GM18508 (cell line): ENCODE measurements at regions not wholly inside any gene's neighbourhood (a gene's known extent, or its start where the extent isn't known, plus 50 kb on each side); places are given as distances from the start of the nearest gene placed in this dataset.
"Not testable (repeated sequence)": the region's sequence is repeated elsewhere in the genome, so short reads cannot be mapped to it uniquely, and the experiment has no call there.

Experiments used
- ATAC-seq: cut with Tn5 transposase; IDR thresholded peaks from one replicate; pipeline ENCODE4 v1.9.1; 2021; ENCODE audit warnings: moderate number of reproducible peaks; ENCODE audit not compliant: insufficient read depth, unreplicated experiment

DNA sequence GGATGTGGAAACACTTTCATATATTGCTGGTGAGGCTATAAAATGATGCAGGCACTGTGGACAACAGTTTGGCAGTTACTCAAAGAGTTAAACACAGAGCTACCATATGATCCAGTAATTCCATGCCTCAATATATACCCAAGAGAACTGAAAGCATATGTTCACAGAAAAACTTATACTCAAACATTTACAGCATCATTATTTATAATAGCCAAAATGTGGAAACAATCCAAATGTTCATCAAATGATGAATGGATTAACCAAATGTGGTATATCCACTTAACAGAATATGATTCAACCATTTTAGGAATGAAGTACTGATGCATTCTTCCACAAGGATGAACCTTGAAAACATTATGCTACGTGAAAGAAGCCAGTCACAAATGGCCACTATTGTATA is 603.8 kb downstream of the IQCM start:
- ATAC-seq = no peak

DNA sequence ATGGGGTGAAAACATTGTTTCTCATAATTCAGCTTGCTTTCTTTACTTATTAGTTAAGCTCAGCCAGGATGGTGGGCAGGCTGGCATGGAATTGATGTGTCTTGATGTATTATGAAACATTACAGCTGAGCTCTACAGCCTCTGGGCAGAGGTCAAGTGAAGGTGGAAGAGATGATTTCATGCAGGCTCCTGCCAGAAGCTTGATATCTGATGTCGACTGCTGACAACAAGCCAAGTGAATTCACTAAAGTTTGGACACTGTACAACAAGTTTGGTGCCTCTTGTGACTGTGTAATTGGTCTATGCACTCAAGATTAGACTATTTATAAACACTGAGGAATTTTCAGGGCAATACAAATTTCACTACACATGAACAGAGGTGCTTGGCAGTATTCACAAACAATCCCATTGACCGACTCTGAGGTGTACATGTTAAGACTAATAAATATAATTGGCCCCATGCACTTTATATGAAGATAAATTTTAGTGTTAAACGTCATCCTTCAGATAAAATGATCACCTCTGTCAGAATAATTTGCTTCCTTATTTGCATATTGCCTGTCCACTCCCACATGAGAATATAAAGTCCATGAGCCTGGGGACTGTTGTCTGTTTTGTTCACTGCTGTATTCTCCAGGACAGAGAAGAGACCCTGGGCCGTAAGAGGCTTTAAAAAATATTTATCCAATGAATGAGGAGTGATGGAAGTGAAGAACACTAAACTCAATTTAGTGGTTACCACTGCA is 612.2 kb downstream of the IQCM start:
- ATAC-seq = no peak

DNA sequence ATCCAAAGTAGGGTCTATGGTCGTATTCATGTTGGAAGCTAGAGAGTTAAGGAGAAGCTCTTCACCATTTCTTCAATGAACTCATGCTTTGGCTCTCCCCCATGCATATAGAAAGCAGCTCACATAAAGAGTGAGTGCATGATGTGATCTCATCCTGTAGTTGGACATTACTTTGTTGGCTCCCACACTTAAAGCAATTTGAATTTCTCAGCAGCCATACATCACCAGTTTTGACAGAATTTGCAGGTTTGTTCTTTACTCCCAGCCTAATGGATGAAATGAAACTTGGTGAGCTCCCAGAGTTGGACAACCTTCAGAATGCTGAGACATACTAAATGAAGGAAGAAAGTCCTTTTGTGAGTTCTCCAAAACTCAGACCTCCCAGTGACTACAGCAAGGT is 613.5 kb downstream of the IQCM start:
- no peak for ATAC-seq

DNA sequence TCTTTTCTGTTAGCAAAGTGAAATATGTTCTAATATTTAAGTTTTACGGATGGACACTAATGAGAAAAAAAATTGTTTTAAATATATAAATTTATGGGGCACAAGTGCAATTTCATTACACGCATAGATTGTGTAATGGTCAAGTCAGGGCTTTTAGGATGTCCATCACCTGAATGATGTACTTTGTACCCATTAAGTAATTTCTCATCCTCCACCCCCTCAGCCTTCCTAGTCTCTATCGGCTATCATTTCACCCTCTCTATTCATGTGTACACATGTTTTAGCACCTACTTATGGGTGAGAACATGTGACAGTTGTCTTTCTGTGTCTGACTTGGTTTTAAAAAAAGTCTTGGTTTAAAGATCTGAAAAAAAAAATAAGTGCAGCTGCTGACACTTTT is 616.0 kb downstream of the IQCM start:
- no peak for ATAC-seq

DNA sequence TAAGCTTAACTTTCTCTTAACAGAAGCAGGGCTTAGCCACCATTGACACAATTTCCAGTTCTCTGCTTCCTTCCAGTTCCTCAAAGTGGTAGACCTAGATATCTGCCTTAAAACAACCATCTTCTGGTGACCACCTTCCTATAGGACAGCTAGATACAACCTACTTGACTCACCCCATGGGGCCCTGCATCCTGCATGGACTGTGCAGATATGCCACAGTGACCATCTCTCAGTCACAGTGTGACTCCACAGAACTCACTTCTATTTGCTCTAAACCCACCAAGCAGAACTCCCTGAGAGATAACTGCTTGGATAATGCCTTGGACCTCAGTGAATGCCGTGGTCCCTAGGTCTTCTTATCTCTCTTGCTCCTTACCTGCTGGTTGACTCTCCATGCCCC is 621.6 kb downstream of the IQCM start:
- no peak for ATAC-seq

DNA sequence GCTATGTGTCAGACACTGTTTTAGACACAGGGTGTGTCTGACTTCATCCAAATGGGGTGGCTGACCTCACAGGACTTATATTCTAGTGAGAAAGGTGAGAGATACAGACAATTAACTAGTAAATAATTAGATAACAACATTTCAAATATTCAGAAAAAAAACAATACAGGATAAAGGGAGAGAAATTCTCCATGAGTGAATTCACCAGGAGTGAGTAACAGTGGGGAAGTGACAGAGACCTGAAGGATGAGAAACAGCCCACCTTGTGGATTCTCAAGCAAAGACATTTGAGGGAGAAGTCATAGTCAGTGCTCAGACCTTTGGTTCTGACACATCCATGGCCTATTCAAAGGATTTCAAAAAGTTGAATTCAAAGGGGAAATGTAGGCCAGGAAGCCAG is 627.9 kb downstream of the IQCM start:
- ATAC-seq = no peak

DNA sequence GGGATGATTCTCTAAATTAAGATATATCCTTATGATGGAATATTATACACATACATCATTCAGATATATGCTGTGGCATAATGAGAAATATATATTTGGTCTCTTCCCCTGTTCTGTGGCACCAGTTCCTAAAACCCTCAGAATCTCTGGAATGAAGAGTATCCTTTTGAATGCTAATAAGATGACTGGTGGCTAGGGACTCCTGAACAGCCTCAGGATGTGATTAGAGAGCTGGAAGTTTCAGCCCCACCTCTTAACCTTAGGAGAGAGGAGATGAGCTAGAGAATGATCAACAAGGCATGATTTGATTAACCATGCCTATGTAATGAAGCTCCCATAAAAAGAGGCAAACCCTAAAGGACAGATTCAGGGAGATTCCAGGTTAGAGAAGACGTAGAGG is 632.0 kb downstream of the IQCM start:
- no peak for ATAC-seq

DNA sequence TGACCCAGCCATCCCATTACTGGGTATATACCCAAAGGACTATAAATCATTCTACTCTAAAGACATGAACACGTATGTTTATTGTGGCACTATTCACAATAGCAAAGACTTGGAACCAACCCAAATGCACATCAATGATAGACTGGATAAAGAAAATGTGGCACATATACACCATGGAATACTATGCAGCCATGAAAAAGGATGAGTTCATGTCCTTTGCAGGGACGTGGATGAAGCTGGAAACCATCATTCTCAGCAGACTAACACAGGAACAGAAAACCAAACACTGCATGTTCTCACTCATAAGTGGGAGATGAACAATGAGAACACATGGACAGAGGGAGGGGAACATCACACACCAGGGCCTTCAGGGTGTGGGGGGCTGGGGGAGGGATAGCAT is 634.2 kb downstream of the IQCM start:
- not testable (repeated sequence) for ATAC-seq

DNA sequence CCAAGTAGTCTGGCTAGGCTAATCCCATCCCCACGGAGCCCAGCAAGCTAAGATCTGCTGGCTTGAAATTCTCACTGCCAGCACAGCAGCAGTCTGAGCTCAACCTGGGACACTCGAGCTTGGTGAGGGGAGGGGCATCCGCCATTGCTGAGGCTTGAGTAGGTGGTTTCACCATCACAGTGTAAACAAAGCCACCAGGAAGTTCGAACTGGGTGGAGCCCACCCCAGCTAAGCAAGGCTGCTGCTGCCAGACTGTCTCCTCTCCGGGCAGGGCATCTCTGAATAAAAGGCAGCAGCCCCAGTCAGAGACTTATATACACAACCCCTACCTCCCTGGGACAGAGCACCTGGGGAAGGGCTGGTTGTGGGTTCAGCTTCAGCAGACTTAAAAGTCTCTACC is 639.6 kb downstream of the IQCM start:
- no peak for ATAC-seq

DNA sequence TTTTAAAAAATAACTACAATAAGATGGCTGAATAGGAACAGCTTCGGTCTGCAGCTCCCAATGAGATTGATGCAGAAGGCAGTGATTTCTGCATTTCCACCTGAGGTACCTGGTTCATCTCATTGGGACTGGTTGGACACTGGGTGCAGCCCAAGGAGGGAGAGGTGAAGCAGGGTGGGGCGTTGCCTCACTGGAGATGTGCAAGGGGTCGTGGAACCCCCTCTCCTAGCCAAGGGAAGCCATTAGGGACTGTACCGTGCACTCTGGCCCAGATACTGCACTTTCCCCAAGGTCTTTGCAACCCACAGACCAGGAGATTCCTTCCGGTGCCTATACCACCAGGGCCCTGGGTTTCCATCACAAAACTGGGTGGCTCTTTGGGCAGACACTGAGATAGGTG is 640.1 kb downstream of the IQCM start:
- no peak for ATAC-seq

DNA sequence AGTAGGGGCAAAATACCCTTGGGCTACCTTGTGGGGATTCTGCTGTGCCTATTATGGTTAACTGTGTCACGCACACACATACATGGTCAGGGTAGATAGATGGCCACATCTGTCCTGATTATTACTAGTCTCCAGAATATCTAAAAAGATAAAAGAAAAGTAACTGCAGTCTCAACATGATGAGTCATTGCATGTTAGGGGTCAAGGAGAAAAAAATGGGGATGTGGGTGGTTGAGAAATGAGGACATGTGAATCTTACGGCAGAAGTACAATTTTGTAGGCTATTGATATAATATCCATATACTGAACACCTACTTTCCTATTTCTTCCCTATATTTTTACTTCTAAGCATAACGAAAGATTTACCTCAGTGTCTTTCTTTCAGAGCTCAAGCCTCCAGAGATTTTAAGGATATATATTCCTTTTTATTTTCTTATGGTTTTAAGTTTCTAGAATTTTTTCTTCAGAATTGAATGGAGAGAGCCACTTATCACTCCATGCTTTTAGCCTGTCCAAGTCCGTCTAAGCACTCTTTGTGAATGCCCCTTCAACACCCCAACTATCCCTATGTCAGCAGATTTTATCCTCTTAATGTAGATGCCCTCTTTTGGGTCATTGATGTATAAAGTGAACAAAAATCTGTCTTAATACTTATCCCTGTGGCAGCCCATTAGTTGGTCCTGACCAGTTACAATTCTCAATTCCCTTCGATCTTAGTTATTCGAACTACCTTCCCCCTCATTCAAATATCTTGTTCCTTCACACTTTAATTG is 642.2 kb downstream of the IQCM start:
- ATAC-seq = no peak

DNA sequence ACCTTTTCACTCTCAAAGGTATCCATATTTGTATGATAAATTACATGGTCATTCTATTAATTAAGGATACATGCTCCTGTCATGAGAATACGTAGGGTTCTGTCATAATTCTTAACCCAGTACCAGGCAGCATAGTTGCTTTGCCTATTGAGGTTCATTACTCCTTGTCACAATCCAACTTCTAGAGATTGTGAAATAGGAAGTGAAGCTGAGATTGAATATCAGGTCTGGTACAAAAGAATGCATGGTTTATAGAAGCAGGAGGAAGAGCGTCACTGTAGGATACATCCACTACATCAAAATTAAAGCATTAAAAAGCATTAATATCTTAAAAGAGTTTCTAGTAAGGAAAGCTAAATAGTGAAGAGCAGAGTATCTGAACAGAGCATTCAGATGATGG is 647.0 kb downstream of the IQCM start:
- ATAC-seq = no peak

DNA sequence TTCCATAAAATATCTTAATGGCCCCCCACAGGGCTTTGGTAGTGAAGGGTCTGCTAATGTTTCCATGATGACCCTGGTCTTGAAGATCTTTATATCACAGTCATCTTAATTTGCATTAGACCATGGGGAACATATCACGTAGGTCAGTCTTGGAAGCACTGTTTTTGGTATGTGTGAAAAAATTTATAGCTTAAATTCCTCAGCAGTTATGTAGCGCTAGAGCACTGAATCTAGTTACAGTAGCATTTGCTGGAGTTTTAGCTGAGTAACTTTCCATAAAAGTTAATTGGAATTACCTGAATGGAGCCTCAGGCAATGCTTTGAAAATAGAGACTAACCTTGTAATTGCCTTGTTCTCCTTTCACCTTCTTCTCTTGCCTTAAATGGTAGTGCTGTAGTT is 648.8 kb downstream of the IQCM start:
- ATAC-seq = no peak

DNA sequence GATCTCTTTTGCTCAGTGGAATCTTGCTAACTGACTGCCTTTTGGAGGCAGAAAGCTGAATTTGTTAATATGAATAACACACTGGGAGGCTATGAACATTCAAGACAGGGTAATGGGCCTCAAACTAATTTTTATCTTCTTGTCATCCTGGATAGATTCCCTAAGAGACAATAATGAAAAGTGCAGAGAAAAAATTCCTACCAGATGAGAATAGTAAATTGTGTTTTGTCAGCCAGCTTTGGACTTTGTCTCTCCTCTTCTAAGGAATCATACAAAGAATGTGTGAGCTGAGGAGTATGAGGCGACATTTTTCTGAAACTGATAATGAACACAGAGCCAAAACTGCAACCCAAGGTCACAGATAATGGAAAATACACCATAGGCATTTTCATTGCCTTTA is 649.3 kb downstream of the IQCM start:
- ATAC-seq = no peak

DNA sequence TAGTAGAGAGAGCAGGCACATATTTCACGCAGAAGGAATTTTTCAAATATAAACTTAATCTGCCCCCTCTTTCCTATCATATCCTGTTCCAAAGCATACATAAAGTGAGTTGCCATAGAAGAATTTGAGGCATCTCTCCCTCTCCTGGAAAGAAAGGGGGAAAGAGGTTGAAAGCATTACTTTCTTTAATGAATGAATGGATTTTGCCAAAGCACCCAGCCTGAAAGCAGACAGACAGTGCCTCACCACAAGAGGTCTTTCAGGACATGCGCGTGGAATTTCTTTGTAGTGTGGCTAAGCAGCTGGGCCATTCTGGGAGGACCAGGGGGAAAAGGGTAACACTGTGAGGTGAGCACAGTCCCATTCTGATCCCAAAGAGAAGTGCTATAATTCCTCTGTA is 651.4 kb downstream of the IQCM start:
- no peak for ATAC-seq

DNA sequence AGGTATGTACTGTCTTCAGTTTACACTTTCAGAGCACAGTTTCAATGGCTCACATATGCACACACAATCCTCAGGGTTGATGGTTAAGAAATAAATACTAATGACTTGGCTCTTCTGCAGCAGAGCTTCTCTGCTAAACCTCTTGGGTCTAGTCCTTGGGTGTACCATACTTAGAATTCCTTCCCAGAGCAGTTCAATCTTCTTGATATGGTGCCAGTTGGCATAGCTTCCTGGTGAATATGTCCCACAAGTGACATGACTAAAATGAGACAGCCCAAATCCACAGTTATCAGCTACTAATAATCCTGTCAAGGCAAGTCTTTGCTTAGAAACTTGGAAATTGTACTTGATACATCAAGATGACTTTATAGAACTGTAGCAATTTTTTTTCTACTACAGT is 654.4 kb downstream of the IQCM start:
- ATAC-seq = no peak

DNA sequence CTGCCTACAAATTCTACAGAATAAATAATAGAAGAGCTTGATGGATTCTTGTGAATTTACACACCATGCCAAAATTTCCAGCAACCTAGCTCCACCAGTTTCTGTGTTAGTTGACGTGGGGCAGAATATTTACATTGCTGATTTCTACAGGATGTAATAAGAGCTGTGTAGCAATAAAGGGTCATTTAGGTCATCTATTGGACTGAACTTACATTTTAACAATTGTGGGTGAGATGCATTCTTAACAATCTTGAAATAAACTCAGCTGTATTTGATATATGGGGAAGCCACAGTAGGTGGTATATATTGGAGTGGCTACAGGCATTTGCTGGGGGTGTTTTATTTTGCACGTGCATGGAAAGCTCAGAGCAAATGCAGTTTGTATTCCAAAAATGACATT is 655.3 kb downstream of the IQCM start:
- ATAC-seq = no peak

DNA sequence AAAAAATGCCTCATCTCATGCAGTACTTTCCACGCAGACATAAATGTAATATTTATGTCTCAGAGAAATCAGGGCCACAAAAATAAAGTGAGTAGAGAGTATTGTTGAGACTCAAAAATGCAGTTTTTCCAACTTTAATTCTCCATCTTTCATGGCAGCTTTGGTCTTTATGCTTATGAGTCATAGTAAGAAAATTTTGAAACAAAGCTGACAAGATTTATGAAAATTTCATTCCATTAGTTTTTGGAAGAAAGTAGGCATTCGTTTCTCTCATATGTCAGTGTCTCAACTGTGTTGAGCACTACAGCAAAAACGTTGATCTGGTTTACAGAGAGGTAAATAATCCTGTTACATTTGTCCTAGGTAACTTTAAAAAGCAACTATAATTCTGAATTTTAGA is 656.8 kb downstream of the IQCM start:
- no peak for ATAC-seq

DNA sequence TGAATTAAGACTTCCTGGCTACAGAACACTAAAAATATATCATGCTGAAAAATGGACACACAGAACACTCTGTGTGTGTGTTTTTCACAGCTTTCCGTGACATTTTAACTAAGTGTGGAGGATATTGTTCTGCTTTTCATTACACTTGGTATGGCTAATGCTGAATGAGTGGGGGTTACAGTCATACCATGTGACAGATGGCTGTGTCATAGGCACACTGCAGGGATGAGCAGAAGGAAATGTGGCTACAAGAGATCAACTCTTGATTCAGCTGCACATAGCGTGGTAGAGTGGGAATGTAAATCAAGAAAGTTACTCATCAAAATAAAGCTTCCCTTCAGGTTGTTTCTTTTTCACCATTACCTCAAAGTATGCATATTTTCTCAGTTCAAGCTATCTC is 669.8 kb downstream of the IQCM start:
- no peak for ATAC-seq

DNA sequence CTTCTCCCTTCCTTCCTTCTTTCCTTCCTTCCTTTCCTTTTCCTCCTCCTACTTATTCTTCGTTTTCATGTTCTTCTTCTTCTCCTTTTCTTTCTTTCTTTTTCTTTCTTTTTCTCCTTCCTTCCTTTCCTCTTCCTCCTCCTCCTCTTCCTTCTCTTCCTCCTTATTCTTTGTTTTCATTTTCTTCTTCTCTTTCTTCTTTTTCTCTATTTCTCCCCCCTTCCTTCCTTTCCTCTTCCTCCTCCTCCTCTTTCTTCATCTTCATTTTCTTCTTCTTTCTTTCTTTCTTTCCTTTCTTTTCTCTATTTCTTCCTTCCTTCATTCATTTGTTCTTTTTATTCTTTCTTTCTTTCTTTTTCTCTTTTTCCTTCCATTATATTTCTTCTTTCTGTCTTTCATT is 671.6 kb downstream of the IQCM start:
- ATAC-seq = no peak

DNA sequence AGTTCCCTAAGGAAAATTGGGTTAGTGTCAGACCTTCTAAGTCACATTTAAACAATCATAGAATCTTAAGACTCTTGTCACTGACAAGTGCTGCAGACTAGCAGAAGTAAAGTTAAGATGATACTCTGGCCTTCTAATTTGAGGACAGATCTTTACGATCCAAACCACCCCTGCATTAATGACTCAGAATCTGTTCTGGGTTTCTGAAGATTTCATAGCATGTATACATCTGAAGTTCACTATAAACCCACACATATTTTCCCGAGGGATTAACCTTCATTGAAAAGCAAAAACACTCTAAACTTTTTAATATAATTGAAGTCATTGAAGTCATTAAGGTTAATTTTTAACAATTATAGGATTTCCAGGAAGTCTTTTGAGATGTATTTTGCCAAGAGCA is 674.3 kb downstream of the IQCM start:
- no peak for ATAC-seq

DNA sequence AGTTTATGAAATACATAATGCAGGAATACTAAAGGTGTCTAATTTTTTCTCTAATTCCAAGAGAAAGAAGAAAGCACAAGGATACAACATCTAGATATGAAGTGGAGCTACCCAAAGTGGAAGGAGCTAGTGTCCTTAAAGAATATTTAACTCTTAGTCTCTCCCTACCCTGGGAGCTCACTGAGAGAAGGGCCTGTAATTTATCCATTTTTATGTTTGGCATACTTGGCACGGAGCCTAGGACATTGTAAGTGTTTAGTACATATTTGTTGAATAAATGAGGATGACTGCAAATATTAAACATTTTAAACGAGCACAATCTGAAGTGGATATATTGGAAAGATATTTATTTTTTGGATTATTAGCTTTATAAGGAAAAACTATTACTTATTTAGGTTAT is 674.8 kb downstream of the IQCM start:
- no peak for ATAC-seq
